Panc1 (cell line): ENCODE measurements at regions not wholly inside any gene's neighbourhood (a gene's known extent, or its start where the extent isn't known, plus 50 kb on each side); places are given as distances from the start of the nearest gene placed in this dataset.

Experiments
- POLR2AphosphoS5 ChIP-seq: IDR thresholded peaks from 2 replicates; pipeline ENCODE4 v1.6.1; 2012; ENCODE audit warnings: mild to moderate bottlenecking, low read depth, low read length, moderate library complexity
- SIN3A ChIP-seq: IDR thresholded peaks from 2 replicates; pipeline ENCODE4 v1.6.1; 2012; ENCODE audit warnings: low read depth, mild to moderate bottlenecking, low read length, moderate library complexity, borderline replicate concordance; ENCODE audit not compliant: insufficient read depth
- TCF7L2 ChIP-seq: IDR thresholded peaks from 2 replicates; pipeline ENCODE4 v1.6.1; 2011; ENCODE audit warnings: mild to moderate bottlenecking, low read depth, low read length, inconsistent platforms
- TF ChIP-seq, protein P1 (sequence below), 2 experiments: IDR thresholded peaks; 2 replicates each; pipeline ENCODE4 v1.6.1; 2011 to 2012; ENCODE audit warnings: low read depth in 2 of 2, control low read depth in 1 of 2, low read length in 1 of 2, mild to moderate bottlenecking in 1 of 2, moderate library complexity in 1 of 2; ENCODE audit not compliant: insufficient read depth in 1 of 2
- TF ChIP-seq, protein P2 (sequence below): fragments of 450-650 bp; IDR thresholded peaks from 2 replicates; pipeline ENCODE4 v1.5.1; 2017; ENCODE audit warnings: mild to moderate bottlenecking

DNA sequence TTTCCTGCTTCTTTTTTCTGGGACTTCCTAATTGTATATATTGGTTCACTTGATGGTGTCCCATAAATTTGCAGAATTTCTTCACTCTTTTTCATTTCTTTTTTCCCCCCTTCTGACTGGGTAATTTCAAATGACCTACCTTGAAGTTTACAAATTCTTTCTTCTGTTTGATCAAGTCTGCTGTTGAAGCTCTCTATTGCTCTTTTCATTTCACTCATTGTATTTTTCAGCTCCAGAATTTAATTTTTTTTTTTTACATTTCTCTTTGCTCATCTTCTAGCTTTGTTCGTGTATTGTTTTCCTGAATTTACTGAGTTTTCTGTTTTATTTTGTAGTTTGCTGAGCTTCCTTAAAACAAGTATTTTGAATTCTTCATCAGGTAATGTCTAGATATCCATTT is 61.7 kb upstream of the SRD5A3 start:
- TF ChIP-seq, protein P1, sequence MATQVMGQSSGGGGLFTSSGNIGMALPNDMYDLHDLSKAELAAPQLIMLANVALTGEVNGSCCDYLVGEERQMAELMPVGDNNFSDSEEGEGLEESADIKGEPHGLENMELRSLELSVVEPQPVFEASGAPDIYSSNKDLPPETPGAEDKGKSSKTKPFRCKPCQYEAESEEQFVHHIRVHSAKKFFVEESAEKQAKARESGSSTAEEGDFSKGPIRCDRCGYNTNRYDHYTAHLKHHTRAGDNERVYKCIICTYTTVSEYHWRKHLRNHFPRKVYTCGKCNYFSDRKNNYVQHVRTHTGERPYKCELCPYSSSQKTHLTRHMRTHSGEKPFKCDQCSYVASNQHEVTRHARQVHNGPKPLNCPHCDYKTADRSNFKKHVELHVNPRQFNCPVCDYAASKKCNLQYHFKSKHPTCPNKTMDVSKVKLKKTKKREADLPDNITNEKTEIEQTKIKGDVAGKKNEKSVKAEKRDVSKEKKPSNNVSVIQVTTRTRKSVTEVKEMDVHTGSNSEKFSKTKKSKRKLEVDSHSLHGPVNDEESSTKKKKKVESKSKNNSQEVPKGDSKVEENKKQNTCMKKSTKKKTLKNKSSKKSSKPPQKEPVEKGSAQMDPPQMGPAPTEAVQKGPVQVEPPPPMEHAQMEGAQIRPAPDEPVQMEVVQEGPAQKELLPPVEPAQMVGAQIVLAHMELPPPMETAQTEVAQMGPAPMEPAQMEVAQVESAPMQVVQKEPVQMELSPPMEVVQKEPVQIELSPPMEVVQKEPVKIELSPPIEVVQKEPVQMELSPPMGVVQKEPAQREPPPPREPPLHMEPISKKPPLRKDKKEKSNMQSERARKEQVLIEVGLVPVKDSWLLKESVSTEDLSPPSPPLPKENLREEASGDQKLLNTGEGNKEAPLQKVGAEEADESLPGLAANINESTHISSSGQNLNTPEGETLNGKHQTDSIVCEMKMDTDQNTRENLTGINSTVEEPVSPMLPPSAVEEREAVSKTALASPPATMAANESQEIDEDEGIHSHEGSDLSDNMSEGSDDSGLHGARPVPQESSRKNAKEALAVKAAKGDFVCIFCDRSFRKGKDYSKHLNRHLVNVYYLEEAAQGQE (IDR thresholded peaks at IDR 0.05; ENCODE audit: insufficient read depth in 1 of 2, low read depth in 2 of 2, low read length in 1 of 2), result no peak
- TF ChIP-seq, protein P2, sequence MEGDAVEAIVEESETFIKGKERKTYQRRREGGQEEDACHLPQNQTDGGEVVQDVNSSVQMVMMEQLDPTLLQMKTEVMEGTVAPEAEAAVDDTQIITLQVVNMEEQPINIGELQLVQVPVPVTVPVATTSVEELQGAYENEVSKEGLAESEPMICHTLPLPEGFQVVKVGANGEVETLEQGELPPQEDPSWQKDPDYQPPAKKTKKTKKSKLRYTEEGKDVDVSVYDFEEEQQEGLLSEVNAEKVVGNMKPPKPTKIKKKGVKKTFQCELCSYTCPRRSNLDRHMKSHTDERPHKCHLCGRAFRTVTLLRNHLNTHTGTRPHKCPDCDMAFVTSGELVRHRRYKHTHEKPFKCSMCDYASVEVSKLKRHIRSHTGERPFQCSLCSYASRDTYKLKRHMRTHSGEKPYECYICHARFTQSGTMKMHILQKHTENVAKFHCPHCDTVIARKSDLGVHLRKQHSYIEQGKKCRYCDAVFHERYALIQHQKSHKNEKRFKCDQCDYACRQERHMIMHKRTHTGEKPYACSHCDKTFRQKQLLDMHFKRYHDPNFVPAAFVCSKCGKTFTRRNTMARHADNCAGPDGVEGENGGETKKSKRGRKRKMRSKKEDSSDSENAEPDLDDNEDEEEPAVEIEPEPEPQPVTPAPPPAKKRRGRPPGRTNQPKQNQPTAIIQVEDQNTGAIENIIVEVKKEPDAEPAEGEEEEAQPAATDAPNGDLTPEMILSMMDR, result no peak
- no peak for TF ChIP-seq POLR2AphosphoS5
- TF ChIP-seq SIN3A, result no peak
- no peak for TF ChIP-seq TCF7L2
